Keratinocyte (primary cell): ENCODE measurements at regions not wholly inside any gene's neighbourhood (a gene's known extent, or its start where the extent isn't known, plus 50 kb on each side); places are given as distances from the start of the nearest gene placed in this dataset.
"Not testable (repeated sequence)": the region's sequence is repeated elsewhere in the genome, so short reads cannot be mapped to it uniquely, and the experiment has no call there.

Experiments
- DNase-seq: peaks from one replicate; pipeline ENCODE4 v3.0.0-alpha.2; 2011; ENCODE audit warnings: low read depth, missing footprints, low spot score
- FAIRE-seq: peaks from 2 replicates; lab custom pipeline; 2011; peaks lifted over from hg19 to GRCh38; lab: Jason Lieb, UNC
- H2AFZ ChIP-seq: 2 replicates; pipeline ENCODE4 v1.6.0; 2012; ENCODE audit warnings: low read length, control low read depth, inconsistent platforms; ENCODE audit not compliant: control insufficient read depth
- H3K27ac ChIP-seq: 2 replicates; pipeline ENCODE4 v1.5.1; 2011; ENCODE audit warnings: low read length; ENCODE audit not compliant: control insufficient read depth, insufficient read depth
- H3K27me3 ChIP-seq: 3 replicates; pipeline ENCODE4 v1.6.0; 2011; ENCODE audit warnings: low read length; ENCODE audit not compliant: control insufficient read depth, insufficient read depth; ENCODE audit errors: extremely low read depth
- H3K36me3 ChIP-seq, 2 experiments: 2 replicates in 1 of 2; 3 replicates in 1 of 2; pipeline ENCODE4 v1.5.1; 2011; ENCODE audit warnings: low read length in 2 of 2, mild to moderate bottlenecking in 1 of 2; ENCODE audit not compliant: control insufficient read depth in 2 of 2, insufficient read depth in 2 of 2; ENCODE audit errors: extremely low read depth in 1 of 2
- H3K4me1 ChIP-seq: 3 replicates; pipeline ENCODE4 v1.5.1; 2011; ENCODE audit warnings: low read length; ENCODE audit not compliant: control insufficient read depth, insufficient read depth; ENCODE audit errors: extremely low read depth
- H3K4me2 ChIP-seq: 3 replicates; pipeline ENCODE4 v1.6.0; 2011; ENCODE audit warnings: low read depth, low read length; ENCODE audit not compliant: control insufficient read depth, insufficient read depth; ENCODE audit errors: extremely low read depth
- H3K4me3 ChIP-seq, 3 experiments: fragments of 200-600 bp in 1 of 3; sonication (generic) in 1 of 3; 2 replicates in 2 of 3; 3 replicates in 1 of 3; pipeline ENCODE4 v1.5.1; 2011 to 2016; ENCODE audit warnings: low read length in 3 of 3, mild to moderate bottlenecking in 3 of 3, control low read depth in 2 of 3, inconsistent platforms in 1 of 3, low read depth in 1 of 3, mixed read lengths in 1 of 3, mixed run types in 1 of 3, moderate library complexity in 1 of 3; ENCODE audit not compliant: control insufficient read depth in 2 of 3, insufficient read depth in 2 of 3; ENCODE audit errors: extremely low read depth in 1 of 3
- H3K79me2 ChIP-seq: 2 replicates; pipeline ENCODE4 v1.6.0; 2012; ENCODE audit warnings: low read length; ENCODE audit not compliant: control insufficient read depth, insufficient read depth
- H3K9ac ChIP-seq: 3 replicates; pipeline ENCODE4 v1.6.0; 2011; ENCODE audit warnings: low read length; ENCODE audit not compliant: control insufficient read depth, insufficient read depth; ENCODE audit errors: extremely low read depth
- H3K9me1 ChIP-seq: 3 replicates; pipeline ENCODE4 v1.6.0; 2011; ENCODE audit warnings: low read length; ENCODE audit not compliant: control insufficient read depth, insufficient read depth; ENCODE audit errors: extremely low read depth
- H3K9me3 ChIP-seq: 2 replicates; pipeline ENCODE4 v1.5.1; 2012; ENCODE audit warnings: low read depth, low read length; ENCODE audit not compliant: control insufficient read depth
- H4K20me1 ChIP-seq: 3 replicates; pipeline ENCODE4 v1.6.0; 2011; ENCODE audit warnings: low read length; ENCODE audit not compliant: control insufficient read depth, insufficient read depth; ENCODE audit errors: extremely low read depth
- CTCF ChIP-seq, 3 experiments: IDR thresholded peaks in 1 of 3; conservative IDR thresholded peaks in 1 of 3; optimal IDR thresholded peaks in 1 of 3; 2 replicates in 2 of 3; 3 replicates in 1 of 3; pipeline versions ENCODE3 to v1.5.1; 2011; ENCODE audit warnings: low read length in 3 of 3, mild to moderate bottlenecking in 3 of 3, moderate library complexity in 2 of 3, control low read depth in 1 of 3, inconsistent platforms in 1 of 3; ENCODE audit not compliant: insufficient read depth in 2 of 3; ENCODE audit errors: extremely low read depth in 1 of 3
- EZH2 ChIP-seq: IDR thresholded peaks from one replicate; pipeline ENCODE4 v1.6.1; 2012; ENCODE audit warnings: inconsistent platforms, mild to moderate bottlenecking, low read length, moderate library complexity
- dilution Hi-C: fragments of 300-500 bp; cut with MboI; formaldehyde crosslinking; loops from one replicate; pipeline ENCODE4 v1.7.0; 2020; ENCODE audit warnings: low sequenced_read_pairs; ENCODE audit not compliant: extremely low pct_ligation_motif_present

GRCh38 chr3:189375532-189375931, 203.8 kb downstream of the TPRG1 start:
- Histone ChIP-seq H3K79me2 (no peaks in the 10 kb centered on the region), H3K9ac (no peak overlapping the region), H4K20me1 (no peaks in the 10 kb centered on the region), H3K4me3 (no peak overlapping the region), H3K27ac (no peak overlapping the region), H3K27me3 (no peaks in the 10 kb centered on the region), H3K9me3 (no peaks in the 10 kb centered on the region), H3K9me1 (no peaks in the 10 kb centered on the region), H2AFZ (no peak overlapping the region), H3K4me2 (no peak overlapping the region), H3K36me3 (no peaks in the 10 kb centered on the region), H3K4me1 (no peaks in the 10 kb centered on the region)
- DNase-seq (no peak), FAIRE-seq (no peak)
- TF ChIP-seq EZH2 (no peak), CTCF (optimal IDR thresholded peaks at IDR 0.05 in 1 of 3, IDR thresholded peaks at IDR 0.05 in 1 of 3, conservative IDR thresholded peaks at IDR 0.05 in 1 of 3; ENCODE audit: extremely low read depth in 1 of 3, insufficient read depth in 2 of 3, low read length in 3 of 3) (no peak)
- dilution Hi-C loops, result no loop called here

- Histone ChIP-seq H3K79me2 (no peaks in the 10 kb centered on the region), H3K27ac (no peak overlapping the region), H3K4me3 (no peak overlapping the region), H3K9me3 (no peaks in the 10 kb centered on the region), H3K4me2 (no peak overlapping the region), H4K20me1 (no peaks in the 10 kb centered on the region), H3K27me3 (no peaks in the 10 kb centered on the region), H3K4me1 (peaks cover 6% of the 10 kb centered on the region), H3K9ac (no peak overlapping the region), H3K9me1 (no peaks in the 10 kb centered on the region), H3K36me3 (no peaks in the 10 kb centered on the region), H2AFZ (peak overlapping the region; percentile 36)
- TF ChIP-seq EZH2 (no peak), CTCF (optimal IDR thresholded peaks at IDR 0.05 in 1 of 3, IDR thresholded peaks at IDR 0.05 in 1 of 3, conservative IDR thresholded peaks at IDR 0.05 in 1 of 3; ENCODE audit: extremely low read depth in 1 of 3, insufficient read depth in 2 of 3, low read length in 3 of 3) (no peak)
- peak; percentile 57 for FAIRE-seq
- no peak for DNase-seq
- dilution Hi-C loops, result no loop called here
Measured at GRCh38 chr3:189383630-189384029, 211.9 kb downstream of the TPRG1 start.

- H3K9me1 ChIP-seq, H2AFZ ChIP-seq, H3K4me2 ChIP-seq, H3K79me2 ChIP-seq, FAIRE-seq, H3K36me3 ChIP-seq, H3K9me3 ChIP-seq, H4K20me1 ChIP-seq, H3K4me3 ChIP-seq, H3K27me3 ChIP-seq, H3K27ac ChIP-seq, dilution Hi-C loops, DNase-seq, H3K9ac ChIP-seq: not testable (repeated sequence)
- peaks cover 13% of the 10 kb centered on the region for H3K4me1 ChIP-seq
Measured at GRCh38 chr3:189385880-189386279, 214.1 kb downstream of the TPRG1 start.
